Muscle of leg (tissue), 3 donors: ENCODE measurements at regions not wholly inside any gene's neighbourhood (a gene's known extent, or its start where the extent isn't known, plus 50 kb on each side); places are given as distances from the start of the nearest gene placed in this dataset.
A peak's percentile ranks its signal among the peaks of the same experiment; 100 is the strongest.

Experiments
- DNase-seq: peaks from one replicate; pipeline ENCODE4 v3.0.0; 2013
- H3K27ac ChIP-seq: one replicate; pipeline ENCODE4 v1.5.1; 2013; ENCODE audit warnings: mild to moderate bottlenecking, low read length, control low read depth
- H3K27me3 ChIP-seq: one replicate; pipeline ENCODE4 v1.6.1; 2013; ENCODE audit warnings: low read length; ENCODE audit not compliant: control insufficient read depth, insufficient read depth
- H3K36me3 ChIP-seq: one replicate; pipeline ENCODE4 v1.6.1; 2013; ENCODE audit warnings: low read length; ENCODE audit not compliant: control insufficient read depth, insufficient read depth
- H3K4me1 ChIP-seq: one replicate; pipeline ENCODE4 v1.6.1; 2013; ENCODE audit warnings: low read length; ENCODE audit not compliant: control insufficient read depth, insufficient read depth
- H3K4me3 ChIP-seq: one replicate; pipeline ENCODE4 v1.5.1; 2013; ENCODE audit warnings: low read length, control low read depth
- H3K9me3 ChIP-seq: replicated peaks from 2 replicates; pipeline ENCODE4 v1.6.1; 2013; ENCODE audit warnings: low read depth, low read length; ENCODE audit not compliant: control insufficient read depth
- WGBS: methylation state at CpG from one replicate; pipeline ENCODE4 v1.1.5; 2013; ENCODE audit warnings: missing lambda C conversion rate; ENCODE audit not compliant: insufficient coverage; 5-methylcytosine and 5-hydroxymethylcytosine counted together

DNA sequence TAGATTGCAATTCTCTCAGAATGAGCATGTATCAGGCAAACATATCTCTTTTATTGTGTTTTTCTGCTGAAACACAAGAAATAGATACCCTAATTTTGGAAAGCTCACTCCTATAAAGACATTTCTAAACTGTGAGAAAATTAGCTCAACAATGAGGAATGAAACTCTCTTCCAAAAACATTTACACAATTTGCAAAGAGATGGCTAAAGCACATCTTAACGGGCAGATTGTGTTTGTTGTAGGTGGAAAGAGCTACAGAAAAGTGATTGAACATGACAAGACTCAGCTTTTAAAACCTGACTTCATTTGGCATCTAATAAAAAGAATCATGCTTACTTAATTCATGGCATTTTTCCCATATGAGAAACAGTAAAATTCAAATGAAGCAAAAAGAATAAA is 175.0 kb upstream of the SLC39A10 start:
- no peak overlapping the region for H3K4me3 ChIP-seq
- peak; percentile 53 for DNase-seq
- no peak overlapping the region for H3K27ac ChIP-seq
- no peaks in the 10 kb centered on the region for H3K4me1 ChIP-seq
- no CpG with 5 or more reads among the region's 1 CpG for WGBS
- no peaks in the 10 kb centered on the region for H3K27me3 ChIP-seq
- no peaks in the 10 kb centered on the region for H3K36me3 ChIP-seq
- H3K9me3 ChIP-seq = no peaks in the 10 kb centered on the region

DNA sequence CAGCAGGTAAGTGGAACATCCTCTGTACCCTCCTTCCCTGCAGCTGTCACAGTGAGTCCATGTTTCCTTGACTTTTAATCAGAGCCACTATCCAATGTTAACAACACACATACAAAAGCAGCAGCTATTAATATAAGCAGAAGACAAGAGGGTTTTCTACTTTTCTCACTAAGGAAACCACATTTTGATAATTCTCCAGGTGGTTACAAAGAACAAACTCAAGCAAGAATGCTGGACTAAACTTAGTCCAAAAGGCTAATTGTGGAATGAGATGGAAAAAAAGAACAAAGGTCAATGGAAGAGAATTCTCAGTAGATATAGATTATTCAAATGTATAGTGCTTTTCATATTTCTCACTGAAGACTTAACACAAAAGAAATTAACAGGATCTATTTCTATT is 176.9 kb upstream of the SLC39A10 start:
- H3K27ac ChIP-seq = no peak overlapping the region
- H3K4me1 ChIP-seq = no peaks in the 10 kb centered on the region
- no peaks in the 10 kb centered on the region for H3K36me3 ChIP-seq
- no peak overlapping the region for H3K4me3 ChIP-seq
- H3K9me3 ChIP-seq = no peaks in the 10 kb centered on the region
- H3K27me3 ChIP-seq = no peaks in the 10 kb centered on the region
- DNase-seq = no peak

DNA sequence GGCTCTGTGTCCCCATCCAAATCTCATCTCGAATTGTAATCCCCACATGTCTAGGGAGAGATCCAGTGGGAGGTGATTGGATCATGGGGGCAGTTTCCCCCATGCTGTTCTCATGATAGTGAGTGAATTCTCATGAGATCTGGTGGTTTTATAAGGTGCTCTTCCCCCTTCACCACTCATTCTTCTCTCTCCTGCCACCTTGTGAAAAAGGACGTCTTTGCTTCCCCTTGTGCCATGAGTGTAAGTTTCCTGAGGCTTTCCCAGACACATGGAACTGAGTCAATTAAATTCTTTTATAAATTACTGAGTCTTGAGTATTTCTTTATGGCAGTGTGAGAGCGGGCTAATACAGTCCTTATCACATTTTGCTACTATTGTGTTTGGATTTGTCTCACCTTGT is 177.6 kb upstream of the SLC39A10 start:
- no peak for DNase-seq
- Histone ChIP-seq H3K27ac (no peak overlapping the region), H3K4me1 (no peaks in the 10 kb centered on the region), H3K27me3 (no peaks in the 10 kb centered on the region), H3K36me3 (no peaks in the 10 kb centered on the region), H3K9me3 (no peaks in the 10 kb centered on the region), H3K4me3 (no peak overlapping the region)
- WGBS = no CpG with 5 or more reads among the region's 3 CpGs

GRCh38 chr2:195477996-195478382 is 179.0 kb upstream of the SLC39A10 start:
- no peak overlapping the region for H3K27ac ChIP-seq
- H3K4me1 ChIP-seq = no peaks in the 10 kb centered on the region
- no peak overlapping the region for H3K4me3 ChIP-seq
- no peak for DNase-seq
- H3K9me3 ChIP-seq = no peaks in the 10 kb centered on the region
- H3K36me3 ChIP-seq = no peaks in the 10 kb centered on the region
- no peaks in the 10 kb centered on the region for H3K27me3 ChIP-seq

- H3K4me3 ChIP-seq = no peak overlapping the region
- WGBS = no CpG with 5 or more reads among the region's 2 CpGs
- H3K27ac ChIP-seq = no peak overlapping the region
- H3K27me3 ChIP-seq = no peaks in the 10 kb centered on the region
- H3K9me3 ChIP-seq = no peaks in the 10 kb centered on the region
- no peaks in the 10 kb centered on the region for H3K4me1 ChIP-seq
- H3K36me3 ChIP-seq = no peaks in the 10 kb centered on the region
- DNase-seq = no peak
Observed at GRCh38 chr2:195477248-195477995, 179.6 kb upstream of the SLC39A10 start.

GRCh38 chr2:195475336-195475735 is 181.7 kb upstream of the SLC39A10 start:
- 40% methylated on average over 5 of the region's 5 CpGs for WGBS
- H3K27ac ChIP-seq = no peak overlapping the region
- no peak for DNase-seq
- H3K4me3 ChIP-seq = no peak overlapping the region
- no peaks in the 10 kb centered on the region for H3K36me3 ChIP-seq
- H3K27me3 ChIP-seq = no peaks in the 10 kb centered on the region
- H3K4me1 ChIP-seq = no peaks in the 10 kb centered on the region
- H3K9me3 ChIP-seq = no peaks in the 10 kb centered on the region

GRCh38 chr2:195473862-195474261 is 183.2 kb upstream of the SLC39A10 start:
- Histone ChIP-seq H3K9me3 (no peaks in the 10 kb centered on the region), H3K27me3 (no peaks in the 10 kb centered on the region), H3K36me3 (no peaks in the 10 kb centered on the region), H3K27ac (no peak overlapping the region), H3K4me1 (no peaks in the 10 kb centered on the region), H3K4me3 (no peak overlapping the region)
- no peak for DNase-seq
- 100% methylated on average over 1 of the region's 6 CpGs for WGBS

DNA sequence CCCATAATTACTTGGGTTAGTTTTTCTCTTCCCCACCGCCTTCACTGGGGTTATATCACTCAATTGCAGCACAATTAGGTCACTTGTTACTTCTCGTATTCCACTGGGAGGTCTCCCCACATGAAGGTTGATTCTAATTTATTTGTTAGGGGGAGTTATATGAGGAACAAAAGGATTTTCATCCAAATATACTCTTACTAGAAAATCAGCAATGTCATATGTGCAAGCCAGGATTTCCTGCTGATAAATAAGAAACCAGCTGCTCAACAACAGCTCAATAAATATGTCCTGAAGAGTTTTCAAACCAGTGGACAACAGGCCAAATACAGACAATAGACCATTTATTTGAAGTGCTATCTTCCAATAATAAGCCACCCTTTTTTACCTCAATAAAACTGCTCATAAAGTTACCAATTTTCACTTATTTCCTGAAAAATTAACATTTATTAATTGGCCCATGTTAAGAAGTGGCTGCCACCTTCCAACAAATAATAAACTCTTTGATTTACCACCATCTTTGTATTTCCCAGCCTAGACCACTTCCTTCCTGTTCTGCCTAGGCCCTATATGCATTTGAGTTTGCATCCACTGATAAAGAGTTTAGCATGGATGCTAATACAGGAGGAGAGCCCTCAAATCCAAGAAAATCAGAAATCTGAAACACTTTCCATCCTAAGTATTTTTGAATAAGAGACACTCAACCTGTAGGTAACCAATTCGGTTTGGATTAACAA is 184.4 kb upstream of the SLC39A10 start:
- peak; percentile 37 for DNase-seq
- H3K9me3 ChIP-seq = no peaks in the 10 kb centered on the region
- H3K27me3 ChIP-seq = no peaks in the 10 kb centered on the region
- WGBS = 80% methylated on average over 1 of the region's 3 CpGs
- no peak overlapping the region for H3K4me3 ChIP-seq
- H3K27ac ChIP-seq = peak overlapping the region; percentile 17
- no peaks in the 10 kb centered on the region for H3K36me3 ChIP-seq
- H3K4me1 ChIP-seq = no peaks in the 10 kb centered on the region

- H3K4me1 ChIP-seq = no peaks in the 10 kb centered on the region
- no peaks in the 10 kb centered on the region for H3K9me3 ChIP-seq
- no peaks in the 10 kb centered on the region for H3K27me3 ChIP-seq
- WGBS = no CpG with 5 or more reads among the region's 4 CpGs
- no peak overlapping the region for H3K4me3 ChIP-seq
- H3K27ac ChIP-seq = no peak overlapping the region
- no peak for DNase-seq
- no peaks in the 10 kb centered on the region for H3K36me3 ChIP-seq
Observed at GRCh38 chr2:195471807-195472206, 185.2 kb upstream of the SLC39A10 start.

DNA sequence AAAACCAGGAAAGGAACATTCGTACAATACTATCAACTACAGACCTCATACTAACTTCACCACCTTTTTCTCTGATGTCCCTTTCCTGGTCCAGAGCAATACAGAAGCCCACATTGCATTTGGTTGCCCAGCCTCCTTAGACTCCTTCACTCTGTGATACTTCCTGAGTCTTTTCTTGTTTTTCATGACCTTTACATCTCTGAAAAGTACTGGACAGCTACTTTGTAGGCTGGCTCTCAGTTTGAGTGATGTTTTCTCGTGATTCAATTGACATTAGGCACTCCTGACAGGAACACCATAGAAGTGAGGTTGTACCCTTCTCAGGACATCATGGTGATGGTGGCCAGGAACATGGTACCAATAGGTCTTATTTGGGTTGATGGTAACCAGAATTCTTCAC is 185.9 kb upstream of the SLC39A10 start:
- H3K27ac ChIP-seq = no peak overlapping the region
- H3K27me3 ChIP-seq = no peaks in the 10 kb centered on the region
- peaks cover 2% of the 10 kb centered on the region for H3K9me3 ChIP-seq
- no peak overlapping the region for H3K4me3 ChIP-seq
- H3K36me3 ChIP-seq = no peaks in the 10 kb centered on the region
- no peaks in the 10 kb centered on the region for H3K4me1 ChIP-seq
- DNase-seq = no peak
- WGBS = 81% methylated on average over 1 of the region's 2 CpGs
